ENCODE measurements at regions not wholly inside any gene's neighbourhood (a gene's known extent, or its start where the extent isn't known, plus 50 kb on each side); places are given as distances from the start of the nearest gene placed in this dataset.

- DNase-seq (ENCODE audit: low spot score): no peak
Measured at GRCh38 chr1:14189381-14189780, 409.1 kb upstream of the KAZN start.

GRCh38 chr1:14190508-14190907 is 408.0 kb upstream of the KAZN start:
- DNase-seq (ENCODE audit: low spot score): peak; percentile 78

- no peak for DNase-seq (ENCODE audit: low spot score)
Measured at GRCh38 chr1:14194511-14194910, 404.0 kb upstream of the KAZN start.

GRCh38 chr1:14205066-14205465 is 393.4 kb upstream of the KAZN start:
- no peak for DNase-seq (ENCODE audit: low spot score)

DNA sequence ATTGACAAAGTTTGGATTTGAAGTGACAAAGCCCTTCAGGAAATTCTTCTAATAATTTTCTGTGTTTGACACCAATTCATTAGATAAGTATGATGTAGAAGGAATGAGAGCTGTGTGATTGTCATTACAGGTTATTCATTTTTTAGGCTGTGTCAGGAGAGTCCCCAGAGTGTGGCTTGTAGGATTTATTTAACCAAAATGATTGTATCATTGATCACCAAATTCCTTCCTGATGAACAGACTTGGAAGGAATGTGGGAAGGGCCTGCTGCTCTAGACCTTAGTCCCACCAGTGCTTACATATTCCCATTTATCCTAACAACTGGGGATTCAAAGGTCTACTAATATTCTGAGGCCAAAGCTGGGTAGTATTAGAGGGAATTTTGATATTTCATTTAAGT is 383.3 kb upstream of the KAZN start:
- no peak for DNase-seq (ENCODE audit: low spot score)

- no peak for DNase-seq (ENCODE audit: low spot score)
Measured at GRCh38 chr1:14217384-14217783, 381.1 kb upstream of the KAZN start.

DNA sequence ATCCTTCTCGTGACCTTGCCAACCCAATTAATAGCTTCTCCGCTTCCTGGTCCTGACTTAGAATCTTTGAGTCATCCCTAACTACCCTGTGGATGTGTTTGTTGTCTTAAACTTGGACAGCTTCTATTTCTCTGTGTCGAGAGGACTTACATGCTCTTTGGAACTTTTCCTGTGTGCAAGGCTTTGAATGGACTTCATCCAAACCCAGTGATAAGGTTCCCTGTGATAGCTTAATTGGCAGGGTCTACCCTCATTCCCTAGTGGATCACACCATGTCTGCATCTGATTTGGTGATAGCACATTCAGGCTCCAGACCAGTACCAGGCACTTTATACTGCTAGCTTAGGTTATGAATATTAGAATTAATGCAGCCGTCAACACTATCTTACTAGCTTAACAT is 378.2 kb upstream of the KAZN start:
- DNase-seq (ENCODE audit: low spot score): peak; percentile 63

- DNase-seq (ENCODE audit: low spot score): no peak
Measured at GRCh38 chr1:14220811-14221210, 377.7 kb upstream of the KAZN start.

- DNase-seq (ENCODE audit: low spot score): no peak
Measured at GRCh38 chr1:14222086-14222485, 376.4 kb upstream of the KAZN start.

GRCh38 chr1:14228677-14229076 is 369.8 kb upstream of the KAZN start:
- DNase-seq (ENCODE audit: low spot score): no peak

DNA sequence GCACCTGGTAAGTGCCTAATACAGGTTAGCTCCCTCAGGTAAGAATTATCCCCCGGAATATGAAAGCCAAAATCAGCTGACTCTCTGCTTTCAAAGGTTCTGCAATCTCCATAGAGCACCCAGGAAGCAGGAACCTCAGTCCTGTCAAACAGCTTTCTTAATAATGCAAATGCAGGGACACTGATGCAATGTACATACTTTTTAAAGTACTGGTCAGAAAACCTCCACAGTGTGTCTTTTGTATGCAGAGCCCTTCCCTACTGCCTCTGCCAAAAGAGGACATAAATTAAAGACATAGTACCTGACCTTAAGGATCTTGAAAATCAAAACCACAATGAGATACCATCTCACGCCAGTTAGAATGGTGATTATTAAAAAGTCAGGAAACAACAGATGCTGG is 365.0 kb upstream of the KAZN start:
- no peak for DNase-seq (ENCODE audit: low spot score)

GRCh38 chr1:14236097-14236496 is 362.4 kb upstream of the KAZN start:
- DNase-seq (ENCODE audit: low spot score): no peak

GRCh38 chr1:14238472-14239307 is 359.8 kb upstream of the KAZN start:
- DNase-seq (ENCODE audit: low spot score): no peak

DNA sequence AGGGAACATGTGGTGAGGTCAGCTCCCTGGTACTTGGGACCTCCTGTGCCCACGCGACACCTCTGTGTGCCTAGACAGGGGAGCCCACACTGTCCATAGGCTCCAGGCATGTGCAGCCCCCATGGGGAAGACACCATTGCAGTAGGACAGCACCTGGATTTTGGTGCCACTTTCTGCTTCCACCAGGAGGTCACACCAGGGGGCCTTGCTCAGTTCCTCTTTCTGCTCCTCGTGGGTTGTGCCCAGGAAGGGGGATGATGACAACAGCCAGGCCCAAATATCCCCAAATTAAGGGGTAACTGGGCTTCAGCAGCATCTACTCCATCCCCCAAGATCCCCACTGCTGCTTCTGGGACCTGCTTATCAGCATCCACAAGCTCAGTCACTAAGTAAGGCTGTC is 358.2 kb upstream of the KAZN start:
- no peak for DNase-seq (ENCODE audit: low spot score)

DNA sequence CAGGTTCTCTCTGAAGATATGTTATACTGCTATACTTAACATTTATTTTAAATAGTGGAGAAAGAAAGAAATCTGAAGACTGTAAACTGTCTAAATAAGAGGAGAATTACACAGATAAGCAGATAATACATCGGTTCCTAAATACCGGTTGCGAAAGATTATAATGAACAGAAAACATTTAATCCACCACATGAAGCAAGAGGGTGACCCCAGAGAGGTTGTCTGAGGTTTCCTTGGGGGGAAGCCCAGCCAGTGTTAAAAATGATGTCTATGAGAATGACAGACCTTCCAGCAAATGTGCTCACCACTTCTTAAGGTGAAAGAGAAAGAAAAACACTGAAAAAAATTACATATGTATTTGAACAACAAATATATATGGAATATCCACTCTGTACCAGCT is 356.4 kb upstream of the KAZN start:
- no peak for DNase-seq (ENCODE audit: low spot score)

DNA sequence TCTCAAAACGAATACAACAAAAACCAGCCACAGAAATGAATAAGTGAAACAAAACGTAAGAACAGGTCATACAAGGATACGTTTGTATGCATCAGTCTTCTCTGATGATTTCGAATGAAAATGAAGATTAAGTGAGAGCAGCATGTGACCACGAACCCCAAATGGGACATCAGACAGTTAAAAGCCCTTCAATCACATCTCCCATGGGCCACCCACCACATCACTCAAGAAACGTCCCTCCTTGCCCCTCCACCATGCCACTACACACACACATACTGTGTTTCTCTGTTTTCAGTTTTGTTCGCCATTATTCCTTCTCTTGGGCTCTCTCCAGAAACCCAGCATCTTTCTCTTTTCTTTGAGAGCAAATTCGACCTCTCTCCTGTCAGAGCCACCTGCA is 355.6 kb upstream of the KAZN start:
- DNase-seq (ENCODE audit: low spot score): no peak

DNA sequence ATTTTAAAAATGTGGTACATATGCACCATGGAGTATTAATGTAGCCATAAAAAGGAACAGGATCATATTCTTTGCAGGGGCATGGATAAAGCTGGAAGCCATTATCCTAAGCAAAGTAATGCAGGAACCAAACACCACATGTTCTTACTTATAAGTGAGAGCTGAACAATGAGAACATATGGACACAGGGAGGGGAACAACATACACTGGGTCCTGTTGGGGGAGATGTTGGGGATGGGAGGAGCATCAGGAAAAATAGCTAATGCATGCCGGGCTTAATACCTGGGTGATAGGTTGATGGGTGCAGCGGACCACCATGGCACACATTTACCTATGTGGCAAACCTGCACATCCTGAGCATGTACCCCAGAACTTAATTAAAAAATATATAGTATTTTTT is 352.5 kb upstream of the KAZN start:
- no peak for DNase-seq (ENCODE audit: low spot score)

DNA sequence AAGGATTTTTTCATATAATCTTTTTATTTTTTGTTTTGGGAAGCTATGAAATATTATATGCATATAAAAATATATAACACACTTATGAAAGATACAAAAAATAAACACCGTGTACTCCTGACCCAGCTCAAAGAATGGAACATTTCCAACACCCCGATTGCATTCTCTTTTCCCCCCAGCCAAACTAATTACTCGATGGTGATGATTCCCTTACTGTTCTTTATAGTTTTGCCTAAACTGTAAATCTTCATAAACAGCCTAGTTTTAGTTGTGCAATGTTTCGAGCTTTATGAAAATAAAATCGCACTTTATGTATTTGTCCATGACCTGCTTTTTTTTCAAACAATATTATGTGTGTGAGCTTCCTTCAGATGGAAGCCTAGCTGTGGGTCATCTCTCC is 352.0 kb upstream of the KAZN start:
- DNase-seq (ENCODE audit: low spot score): no peak

DNA sequence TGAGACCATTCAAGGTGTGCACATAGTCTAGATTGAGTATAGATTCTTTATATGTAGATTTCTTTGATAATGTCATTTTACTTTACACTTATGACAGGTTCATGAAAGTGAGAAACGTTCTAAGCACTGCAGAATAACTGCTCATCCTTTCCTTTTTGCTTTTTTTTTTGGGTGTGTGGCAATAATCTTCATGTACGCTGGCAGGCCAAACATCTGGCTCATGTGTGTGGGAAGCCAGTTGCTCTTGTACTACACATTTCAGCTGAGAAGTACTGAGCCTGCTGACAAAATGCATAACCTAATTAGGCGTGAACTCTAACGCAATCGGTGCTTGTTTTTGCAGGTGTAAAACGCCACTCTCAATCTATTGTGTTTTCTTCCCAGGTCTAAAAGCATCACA is 350.8 kb upstream of the KAZN start:
- no peak for DNase-seq (ENCODE audit: low spot score)

DNA sequence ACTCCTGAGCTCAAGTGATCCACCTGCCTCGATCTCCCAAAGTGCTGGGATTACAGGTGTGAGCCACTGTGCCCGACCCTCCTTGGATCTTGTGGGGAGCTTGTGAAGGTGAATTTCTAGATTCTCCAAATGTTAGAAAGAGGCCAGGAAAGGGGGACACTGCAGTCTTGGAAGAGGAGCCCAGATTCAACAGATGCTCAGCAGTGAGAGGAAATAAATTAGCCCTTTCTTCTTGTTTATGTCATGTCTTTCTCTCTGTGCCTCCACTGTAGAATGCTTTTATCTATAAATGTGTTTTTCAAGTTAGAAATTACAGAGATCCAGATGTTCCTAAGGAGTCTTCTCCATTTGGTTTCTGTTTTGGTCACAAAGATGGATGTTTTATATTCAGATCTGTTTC is 346.6 kb upstream of the KAZN start:
- no peak for DNase-seq (ENCODE audit: low spot score)

DNA sequence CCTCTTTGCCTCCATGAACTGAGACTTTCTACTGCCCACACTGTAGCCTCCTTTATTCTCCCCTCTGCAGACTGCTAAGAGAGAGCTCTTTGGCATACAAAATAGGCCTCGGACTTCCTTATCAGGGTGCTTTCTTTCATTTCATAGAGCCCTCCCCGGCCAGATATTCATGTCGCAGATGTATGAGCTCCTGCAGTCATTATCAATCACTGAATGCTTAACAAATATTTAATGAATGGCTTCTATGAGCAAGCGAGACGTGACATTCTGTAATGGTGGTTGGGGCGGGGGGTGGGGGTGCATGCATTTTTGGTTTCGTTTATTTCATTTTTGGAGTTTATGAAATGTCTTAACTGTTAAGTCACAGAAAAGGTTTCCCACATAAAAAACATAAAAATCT is 344.8 kb upstream of the KAZN start:
- no peak for DNase-seq (ENCODE audit: low spot score)

DNA sequence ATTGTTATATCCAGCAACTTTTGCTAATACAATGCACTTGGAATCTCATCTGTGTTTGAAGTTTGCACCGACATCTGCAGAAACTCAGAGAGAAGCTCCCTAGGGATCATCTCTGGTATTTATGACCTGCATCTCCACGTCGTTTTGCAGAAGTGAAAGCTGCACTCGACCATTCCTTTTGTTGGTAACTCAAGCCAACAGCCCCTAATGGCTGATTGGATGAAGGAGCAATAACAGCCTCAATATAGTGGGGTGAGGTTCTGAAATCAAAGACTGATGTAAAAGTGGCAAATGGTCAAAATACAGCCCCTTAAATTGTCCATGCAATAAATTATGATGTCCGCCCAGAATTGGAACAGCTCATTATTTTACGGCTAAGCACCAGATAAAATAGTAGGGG is 344.2 kb upstream of the KAZN start:
- peak; percentile 45 for DNase-seq (ENCODE audit: low spot score)

DNA sequence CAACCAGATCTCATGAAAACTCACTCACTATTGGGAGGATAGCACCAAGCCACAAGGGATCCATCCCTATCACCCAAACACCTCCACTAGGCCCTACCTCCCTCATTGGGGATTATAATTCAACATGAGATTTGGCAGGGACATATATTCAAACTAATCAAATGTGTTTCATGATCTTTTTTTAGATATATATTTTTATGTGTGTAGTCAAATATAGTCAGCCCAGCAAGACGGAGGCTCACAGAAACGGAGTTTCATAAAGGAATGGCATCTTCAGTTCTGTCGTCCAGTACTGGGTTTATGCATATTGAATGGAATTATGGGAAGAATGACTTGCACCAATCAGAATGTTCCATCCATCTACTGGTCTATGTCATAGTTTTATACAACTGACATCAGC is 343.3 kb upstream of the KAZN start:
- no peak for DNase-seq (ENCODE audit: low spot score)

DNA sequence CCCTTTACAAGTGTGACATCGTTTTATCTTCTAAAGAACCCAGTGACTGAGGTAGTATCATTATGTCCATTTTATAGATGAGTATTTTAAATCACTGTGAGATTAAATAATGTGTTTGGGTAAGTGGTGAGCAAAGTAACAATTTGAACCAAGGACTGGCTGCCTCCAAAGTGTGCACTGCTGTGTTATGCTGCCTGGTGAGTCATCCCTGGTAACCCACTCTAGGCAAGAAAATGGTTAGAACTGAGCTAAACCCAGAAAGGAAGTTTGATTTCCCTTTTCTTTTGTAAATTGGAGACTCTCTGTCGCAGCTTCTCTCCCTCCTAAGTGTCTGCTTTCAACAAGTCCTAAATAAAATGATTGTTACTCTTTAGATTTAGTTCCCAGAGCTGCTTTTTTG is 342.8 kb upstream of the KAZN start:
- DNase-seq (ENCODE audit: low spot score): peak; percentile 24

Measured in umbilical cord (tissue), 1 donor.